ENCODE measurements at regions not wholly inside any gene's neighbourhood (a gene's known extent, or its start where the extent isn't known, plus 50 kb on each side); places are given as distances from the start of the nearest gene placed in this dataset.
A peak's percentile ranks its signal among the peaks of the same experiment; 100 is the strongest.

DNA sequence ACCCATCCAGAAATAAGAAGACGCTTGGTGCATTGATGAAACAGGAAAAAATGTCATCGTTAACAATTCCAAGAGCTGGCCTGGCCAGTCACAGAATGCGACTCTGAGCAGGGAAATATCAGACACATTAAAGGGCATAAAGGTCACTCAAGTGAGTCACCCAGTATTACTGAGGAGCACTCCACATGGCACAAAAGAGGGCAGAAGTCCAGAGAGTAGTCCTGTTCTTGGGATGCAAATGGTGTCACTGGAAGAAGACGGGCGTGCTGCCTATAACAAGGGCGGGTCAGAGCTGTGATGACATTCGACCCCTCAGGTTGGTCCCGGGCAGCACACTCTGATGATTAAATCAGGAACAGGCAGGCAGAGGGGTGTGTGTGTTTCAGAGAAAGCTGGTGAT is 720.3 kb downstream of the UQCRFS1 start:
- intact Hi-C loops (cut with DNase I) = no loop called here
- WGBS, 4 donors = 48 to 63% (median 55%) methylated on average over 8 of the region's 8 CpGs
- TF ChIP-seq, protein P1, sequence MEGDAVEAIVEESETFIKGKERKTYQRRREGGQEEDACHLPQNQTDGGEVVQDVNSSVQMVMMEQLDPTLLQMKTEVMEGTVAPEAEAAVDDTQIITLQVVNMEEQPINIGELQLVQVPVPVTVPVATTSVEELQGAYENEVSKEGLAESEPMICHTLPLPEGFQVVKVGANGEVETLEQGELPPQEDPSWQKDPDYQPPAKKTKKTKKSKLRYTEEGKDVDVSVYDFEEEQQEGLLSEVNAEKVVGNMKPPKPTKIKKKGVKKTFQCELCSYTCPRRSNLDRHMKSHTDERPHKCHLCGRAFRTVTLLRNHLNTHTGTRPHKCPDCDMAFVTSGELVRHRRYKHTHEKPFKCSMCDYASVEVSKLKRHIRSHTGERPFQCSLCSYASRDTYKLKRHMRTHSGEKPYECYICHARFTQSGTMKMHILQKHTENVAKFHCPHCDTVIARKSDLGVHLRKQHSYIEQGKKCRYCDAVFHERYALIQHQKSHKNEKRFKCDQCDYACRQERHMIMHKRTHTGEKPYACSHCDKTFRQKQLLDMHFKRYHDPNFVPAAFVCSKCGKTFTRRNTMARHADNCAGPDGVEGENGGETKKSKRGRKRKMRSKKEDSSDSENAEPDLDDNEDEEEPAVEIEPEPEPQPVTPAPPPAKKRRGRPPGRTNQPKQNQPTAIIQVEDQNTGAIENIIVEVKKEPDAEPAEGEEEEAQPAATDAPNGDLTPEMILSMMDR (IDR thresholded peaks at IDR 0.05) = no peak
- no peak for TF ChIP-seq POLR2A (IDR thresholded peaks at IDR 0.05)
- no peak for DNase-seq
- Histone ChIP-seq H3K4me3 (no peak overlapping the region), H3K4me1 (peaks cover 0 to 4% (median 0%) of the 10 kb centered on the region in 12 donors), H3K9me3 (no peaks in the 10 kb centered on the region), H3K27ac (no peak overlapping the region), H3K27me3 (no peaks in the 10 kb centered on the region), H3K36me3 (no peaks in the 10 kb centered on the region)
- ATAC-seq = peak in 2 of 4 donors; percentile 71

DNA sequence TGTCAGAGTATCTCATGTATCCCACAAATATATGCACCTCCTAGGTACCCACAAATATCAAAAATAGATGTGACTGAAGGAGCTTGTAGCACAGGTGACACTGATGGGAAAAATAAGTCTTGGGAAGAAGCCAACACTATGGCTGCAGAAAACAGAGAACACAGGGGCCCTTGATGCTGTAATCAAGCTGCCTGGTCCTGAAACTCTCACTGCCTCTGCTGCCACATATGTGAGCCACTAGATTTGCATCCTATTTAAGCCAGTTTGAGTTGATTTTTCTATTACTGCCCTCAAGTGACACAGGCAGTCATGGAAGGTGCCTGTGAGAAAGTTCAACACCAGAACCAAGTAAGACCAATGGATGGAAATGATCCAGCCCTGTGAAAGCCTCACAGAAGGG is 720.8 kb downstream of the UQCRFS1 start:
- no peak overlapping the region for H3K4me3 ChIP-seq
- no peaks in the 10 kb centered on the region for H3K36me3 ChIP-seq
- no peak overlapping the region for H3K27ac ChIP-seq
- no peaks in the 10 kb centered on the region for H3K27me3 ChIP-seq
- intact Hi-C loops (cut with DNase I) = no loop called here
- peaks cover 0 to under 1% (median 0%) of the 10 kb centered on the region in 12 donors for H3K4me1 ChIP-seq
- no peak for ATAC-seq
- DNase-seq = no peak
- H3K9me3 ChIP-seq = no peaks in the 10 kb centered on the region
- TF ChIP-seq, protein P1 (IDR thresholded peaks at IDR 0.05) = no peak
- no peak for TF ChIP-seq POLR2A (IDR thresholded peaks at IDR 0.05)

DNA sequence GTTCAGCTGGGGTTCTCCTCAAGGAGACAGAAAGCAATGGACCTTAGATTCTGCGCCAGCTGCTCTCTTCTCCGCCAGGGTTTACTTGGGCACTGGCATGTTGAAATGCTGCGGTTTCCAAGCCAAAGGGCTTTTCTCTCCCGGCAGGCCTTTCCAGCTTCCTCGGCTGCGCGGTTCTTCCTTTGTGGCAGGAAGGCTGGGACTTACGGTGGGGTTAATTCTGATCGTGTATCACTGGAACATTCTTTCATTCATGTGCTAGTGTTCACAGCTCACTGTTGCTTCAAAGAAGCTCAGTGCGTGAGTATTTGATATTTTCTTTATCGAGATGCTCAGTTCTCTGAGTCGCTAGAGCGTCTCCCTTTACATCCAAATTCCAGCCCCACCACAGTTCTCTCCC is 723.2 kb downstream of the UQCRFS1 start:
- H3K4me1 ChIP-seq = peaks cover 0 to 8% (median 0%) of the 10 kb centered on the region in 12 donors
- H3K4me3 ChIP-seq = no peak overlapping the region
- ATAC-seq (no peak), DNase-seq (no peak)
- no peak overlapping the region for H3K27ac ChIP-seq
- H3K27me3 ChIP-seq = no peaks in the 10 kb centered on the region
- H3K9me3 ChIP-seq = no peaks in the 10 kb centered on the region
- intact Hi-C loops (cut with DNase I) = no loop called here
- H3K36me3 ChIP-seq = no peaks in the 10 kb centered on the region
- 67 to 77% (median 73%) methylated on average over 12 to 13 of the region's 13 CpGs for WGBS, 4 donors
- TF ChIP-seq, protein P1 (IDR thresholded peaks at IDR 0.05) = no peak
- TF ChIP-seq POLR2A (IDR thresholded peaks at IDR 0.05) = no peak

DNA sequence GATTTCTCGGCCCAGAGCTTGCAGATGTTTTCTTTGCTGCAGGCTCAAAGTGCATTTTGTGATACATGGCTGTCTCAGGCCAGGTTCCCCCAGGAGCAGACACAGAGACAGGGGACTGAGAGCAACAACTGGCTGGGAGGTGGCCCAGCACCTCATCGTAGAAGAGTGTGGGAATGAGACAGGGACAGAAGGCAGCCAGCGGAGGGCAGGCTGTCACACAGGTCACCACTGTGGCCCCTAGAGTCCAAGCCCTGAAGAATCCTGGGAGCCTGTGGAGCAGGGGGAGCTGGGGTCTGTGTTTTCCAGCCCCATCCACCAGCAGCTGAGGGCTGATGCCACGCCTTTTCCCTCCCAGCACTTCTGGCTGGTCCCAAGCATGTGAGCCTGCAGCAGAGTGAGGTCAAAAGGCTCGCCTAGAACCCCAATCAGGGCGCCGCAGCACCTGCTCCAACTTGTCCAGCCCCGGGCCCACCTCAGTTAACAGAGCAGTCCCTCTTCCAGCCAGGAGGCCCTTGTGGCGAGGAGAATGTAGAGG is 723.8 kb downstream of the UQCRFS1 start:
- 77 to 87% (median 82%) methylated on average over 7 to 9 of the region's 9 CpGs for WGBS, 4 donors
- no peaks in the 10 kb centered on the region for H3K27me3 ChIP-seq
- peaks cover 0 to 9% (median 0%) of the 10 kb centered on the region in 12 donors for H3K4me1 ChIP-seq
- no peak overlapping the region for H3K4me3 ChIP-seq
- H3K27ac ChIP-seq = no peak overlapping the region
- H3K9me3 ChIP-seq = no peaks in the 10 kb centered on the region
- no peak for ATAC-seq
- DNase-seq = no peak
- H3K36me3 ChIP-seq = no peaks in the 10 kb centered on the region
- intact Hi-C loops (cut with DNase I) = no loop called here
- TF ChIP-seq POLR2A (IDR thresholded peaks at IDR 0.05) = no peak
- TF ChIP-seq, protein P1 (IDR thresholded peaks at IDR 0.05) = no peak

Measured in heart left ventricle (tissue), 16 donors.